Body of pancreas (tissue), 4 donors: ENCODE measurements at regions not wholly inside any gene's neighbourhood (a gene's known extent, or its start where the extent isn't known, plus 50 kb on each side); places are given as distances from the start of the nearest gene placed in this dataset.

Experiments used
- POLR2A ChIP-seq, 3 donors: fragments of 450-650 bp; IDR thresholded peaks; one replicate each; pipeline ENCODE4 v1.6.1; 2016; ENCODE audit warnings: antibody characterized with exemption in 3 of 3, mild to moderate bottlenecking in 2 of 3
- TF ChIP-seq, protein P1 (sequence below), 7 experiments: fragments of 450-650 bp in 4 of 7; fragments of 200-600 bp in 3 of 7; sonication (generic) in 3 of 7; IDR thresholded peaks; one replicate each; pipeline ENCODE4 v1.5.1; 2016 to 2019; ENCODE audit warnings: antibody characterized with exemption in 7 of 7

GRCh38 chr6:63425493-63425892 lies 105.7 kb upstream of the LGSN start:
- TF ChIP-seq, protein P1, sequence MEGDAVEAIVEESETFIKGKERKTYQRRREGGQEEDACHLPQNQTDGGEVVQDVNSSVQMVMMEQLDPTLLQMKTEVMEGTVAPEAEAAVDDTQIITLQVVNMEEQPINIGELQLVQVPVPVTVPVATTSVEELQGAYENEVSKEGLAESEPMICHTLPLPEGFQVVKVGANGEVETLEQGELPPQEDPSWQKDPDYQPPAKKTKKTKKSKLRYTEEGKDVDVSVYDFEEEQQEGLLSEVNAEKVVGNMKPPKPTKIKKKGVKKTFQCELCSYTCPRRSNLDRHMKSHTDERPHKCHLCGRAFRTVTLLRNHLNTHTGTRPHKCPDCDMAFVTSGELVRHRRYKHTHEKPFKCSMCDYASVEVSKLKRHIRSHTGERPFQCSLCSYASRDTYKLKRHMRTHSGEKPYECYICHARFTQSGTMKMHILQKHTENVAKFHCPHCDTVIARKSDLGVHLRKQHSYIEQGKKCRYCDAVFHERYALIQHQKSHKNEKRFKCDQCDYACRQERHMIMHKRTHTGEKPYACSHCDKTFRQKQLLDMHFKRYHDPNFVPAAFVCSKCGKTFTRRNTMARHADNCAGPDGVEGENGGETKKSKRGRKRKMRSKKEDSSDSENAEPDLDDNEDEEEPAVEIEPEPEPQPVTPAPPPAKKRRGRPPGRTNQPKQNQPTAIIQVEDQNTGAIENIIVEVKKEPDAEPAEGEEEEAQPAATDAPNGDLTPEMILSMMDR (IDR thresholded peaks at IDR 0.05) = no peak
- TF ChIP-seq POLR2A (IDR thresholded peaks at IDR 0.05) = no peak
